NCI-H2196 (cell line): ENCODE measurements at regions not wholly inside any gene's neighbourhood (a gene's known extent, or its start where the extent isn't known, plus 50 kb on each side); places are given as distances from the start of the nearest gene placed in this dataset.

Source experiments
- DNase-seq: peaks from one replicate; lab custom pipeline; 2025; ENCODE audit not compliant: unreplicated experiment; lab: John Stamatoyannopoulos, UW

DNA sequence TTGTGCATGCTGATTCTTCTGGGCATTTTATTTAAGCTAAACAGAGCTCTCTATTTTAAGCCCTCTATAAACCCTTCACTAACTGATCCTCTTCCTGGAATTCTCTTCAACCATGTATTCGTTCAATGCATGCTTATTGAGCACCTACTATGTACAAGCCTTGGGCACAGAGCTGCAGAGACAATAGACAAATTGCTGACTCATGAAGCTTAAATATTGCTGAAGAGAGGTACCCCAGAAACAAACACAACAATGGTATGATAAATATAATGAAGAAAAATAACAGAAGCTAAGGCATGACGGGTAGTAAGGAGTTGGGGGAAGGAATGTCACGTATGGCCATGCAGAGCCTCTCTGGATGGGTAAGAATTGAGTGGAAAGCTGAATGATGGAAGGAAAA lies 222.2 kb downstream of the PPARGC1A start:
- no peak for DNase-seq

DNA sequence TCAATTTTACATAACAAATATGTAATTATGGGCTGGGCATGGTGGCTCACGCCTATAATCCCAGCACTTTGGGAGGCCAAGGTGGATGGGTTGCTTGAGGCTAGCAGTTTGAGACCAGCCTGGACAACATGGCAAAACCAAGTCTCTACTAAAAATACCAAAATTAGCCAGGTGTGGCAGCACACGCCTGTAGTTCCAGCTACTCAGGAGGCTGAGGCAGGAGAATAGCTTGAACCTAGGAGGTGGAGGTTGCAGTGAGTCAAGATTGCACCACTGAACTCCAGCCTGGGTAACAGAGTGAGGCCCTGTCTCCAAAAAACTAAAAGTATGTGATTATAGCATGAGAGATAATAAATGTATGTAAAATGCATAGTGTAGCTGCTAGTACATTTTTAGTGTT lies 229.0 kb downstream of the PPARGC1A start:
- DNase-seq: no peak

DNA sequence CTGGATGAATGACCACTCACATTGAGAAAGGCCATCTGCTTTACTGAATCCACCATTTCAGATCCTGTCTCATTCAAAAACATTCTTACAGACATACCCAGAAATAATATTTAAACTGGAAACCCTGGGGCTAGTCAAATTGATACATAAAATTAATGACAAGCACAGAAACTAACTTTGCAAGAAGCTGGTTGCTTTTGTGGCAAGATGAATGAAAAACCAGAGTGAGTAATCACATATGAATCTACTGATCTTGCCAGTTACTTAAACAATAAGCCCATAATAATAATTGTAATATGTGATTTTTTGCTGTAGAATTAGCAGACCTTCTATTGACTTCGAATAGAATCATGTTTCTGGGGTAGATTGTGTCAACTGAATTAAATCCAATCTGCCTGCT lies 235.1 kb downstream of the PPARGC1A start:
- no peak for DNase-seq

DNA sequence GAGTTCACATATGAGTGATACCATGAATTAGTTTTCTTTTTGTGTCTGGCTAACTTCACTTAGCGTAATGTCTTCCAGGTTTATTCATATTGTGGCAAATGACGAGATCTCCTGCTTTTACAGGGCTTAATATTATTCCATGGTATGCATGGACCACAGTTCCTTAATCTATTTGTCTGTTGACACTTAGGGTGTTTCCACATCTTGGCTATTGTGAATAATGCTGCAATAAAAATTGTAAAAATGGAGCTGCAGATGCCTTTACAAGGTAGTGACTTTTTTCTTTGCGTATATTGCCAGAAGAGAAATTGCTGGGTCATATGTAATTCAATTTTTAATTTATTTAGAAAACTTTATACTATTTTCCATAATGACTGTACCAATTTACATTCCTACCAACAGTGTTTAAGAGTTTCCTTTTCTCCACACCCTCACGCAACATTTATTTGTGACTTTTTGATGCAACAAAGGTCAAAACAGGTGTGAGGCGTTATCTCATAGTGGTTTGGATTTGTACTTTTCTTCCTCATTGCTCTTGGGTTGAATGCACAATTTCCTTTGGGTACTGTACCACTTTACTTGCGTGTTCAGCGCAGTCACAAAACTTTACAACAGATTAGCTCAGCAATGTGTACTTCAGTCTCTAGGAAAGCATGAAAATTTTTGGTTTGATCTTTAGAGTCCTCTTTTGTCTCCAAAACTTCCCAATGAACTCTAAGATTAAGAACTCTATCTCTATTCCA lies 240.8 kb downstream of the PPARGC1A start:
- no peak for DNase-seq

DNA sequence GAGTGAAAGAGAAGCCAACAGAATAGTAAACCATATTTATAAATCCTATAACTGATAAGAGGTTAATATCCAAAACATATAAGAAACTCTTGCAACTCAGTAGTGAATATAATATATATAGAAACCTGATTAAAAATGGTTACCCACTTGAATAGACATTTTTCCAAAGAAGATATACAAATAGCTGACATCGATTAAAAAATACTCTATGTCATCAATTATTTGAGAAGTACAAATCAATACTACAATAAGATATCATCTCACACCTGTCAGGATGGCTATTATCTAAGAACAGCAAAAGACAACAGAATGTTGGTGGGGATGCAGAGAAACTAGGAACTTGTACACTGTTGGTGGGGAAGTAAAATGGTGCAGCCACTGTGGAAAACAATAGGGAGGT lies 254.4 kb downstream of the PPARGC1A start:
- no peak for DNase-seq

DNA sequence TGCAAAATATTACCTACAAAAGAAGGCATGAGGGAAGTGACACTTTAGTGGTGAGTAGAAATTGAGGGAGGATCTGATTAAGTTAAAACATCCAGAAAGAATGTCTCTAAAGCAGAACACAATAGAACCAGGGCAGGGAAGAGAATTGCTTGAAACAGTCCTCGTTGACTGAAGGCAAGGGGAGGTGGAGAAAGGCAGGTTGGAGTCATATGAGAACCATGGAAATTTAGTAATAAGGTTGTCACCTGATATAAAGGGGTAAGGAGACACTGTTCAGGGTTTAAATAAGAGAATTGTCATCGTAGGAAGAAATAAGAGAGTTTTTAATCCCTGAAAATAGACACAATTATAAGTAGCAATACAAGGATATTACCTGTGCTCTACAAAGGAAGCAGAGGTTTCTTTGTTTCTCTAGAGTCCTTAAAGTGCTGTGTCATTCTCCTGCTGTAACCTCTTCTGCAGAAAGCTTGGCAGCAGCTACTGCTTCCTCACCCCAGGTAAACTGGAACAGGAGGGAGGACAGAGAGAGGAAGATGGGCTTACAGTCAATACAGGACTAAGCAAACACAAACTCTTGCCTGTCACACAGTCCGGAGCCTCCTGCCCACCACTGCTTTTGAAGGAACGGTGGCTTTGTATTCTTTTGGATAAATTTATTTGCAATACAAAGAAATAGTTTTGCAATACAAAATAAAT lies 258.4 kb downstream of the PPARGC1A start:
- DNase-seq: no peak

DNA sequence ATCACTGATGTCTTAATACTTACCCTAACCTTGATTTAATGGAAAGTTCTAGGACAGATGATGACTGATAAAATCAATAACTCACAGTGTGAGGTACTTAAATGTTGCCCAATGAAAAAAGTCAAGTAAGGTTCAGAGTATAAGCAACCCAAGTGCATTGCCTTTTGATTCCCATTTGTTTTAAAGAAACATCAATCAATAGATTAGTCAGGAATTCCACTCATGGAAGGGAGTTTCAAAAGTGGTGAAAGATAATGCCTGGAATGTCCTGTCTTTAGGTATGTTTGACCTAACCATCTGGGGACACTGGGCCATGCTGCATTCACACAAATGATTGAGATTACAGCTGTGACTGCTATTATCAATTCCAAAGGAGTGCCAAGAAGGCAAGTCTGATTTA lies 259.7 kb downstream of the PPARGC1A start:
- no peak for DNase-seq

DNA sequence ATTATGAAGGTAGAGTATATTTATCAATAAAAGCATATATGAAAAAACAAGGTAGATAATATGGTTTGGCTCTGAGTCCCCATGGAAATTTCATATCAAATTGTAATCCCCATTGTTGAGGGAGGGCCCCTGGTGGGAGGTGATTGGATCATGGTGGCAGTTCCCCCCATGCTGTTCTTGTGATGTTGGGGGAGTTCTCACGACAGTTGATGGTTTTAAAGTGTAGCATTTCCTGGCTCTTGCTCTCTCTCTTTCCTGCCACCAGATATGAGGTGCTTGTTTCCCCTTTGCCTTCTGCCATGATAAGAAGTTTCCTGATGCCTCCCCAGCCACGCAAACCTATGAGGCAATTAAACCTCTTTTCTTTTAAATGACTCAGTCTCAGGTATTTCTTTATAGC lies 260.4 kb downstream of the PPARGC1A start:
- no peak for DNase-seq

DNA sequence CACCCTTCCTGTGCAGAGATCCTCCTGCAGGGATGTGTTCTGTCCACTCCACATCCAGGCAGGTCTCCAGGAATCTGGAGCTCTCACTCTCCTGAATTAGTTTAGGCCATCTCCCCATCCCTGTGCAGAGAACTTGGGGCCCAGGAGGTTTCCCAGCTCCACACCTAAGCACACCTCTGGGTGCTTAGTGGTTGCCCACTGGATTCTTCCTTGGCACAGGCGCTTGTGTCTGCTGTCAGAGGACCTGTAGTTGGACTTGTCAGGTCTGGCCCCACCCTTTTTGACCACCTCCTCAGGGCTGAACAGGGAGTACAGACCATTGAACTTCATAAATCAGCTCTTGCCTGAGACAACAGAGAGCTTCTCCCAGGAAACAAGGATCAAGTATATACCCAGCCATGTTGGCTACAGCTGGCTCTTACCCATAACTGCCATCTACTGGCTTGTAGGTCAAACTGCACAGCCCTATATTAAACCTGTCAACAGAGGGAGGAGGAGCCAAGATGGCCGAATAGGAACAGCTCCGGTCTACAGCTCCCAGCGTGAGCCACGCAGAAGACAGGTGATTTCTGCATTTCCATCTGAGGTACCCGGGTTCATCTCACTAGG lies 275.5 kb downstream of the PPARGC1A start:
- peak; percentile 3 for DNase-seq

DNA sequence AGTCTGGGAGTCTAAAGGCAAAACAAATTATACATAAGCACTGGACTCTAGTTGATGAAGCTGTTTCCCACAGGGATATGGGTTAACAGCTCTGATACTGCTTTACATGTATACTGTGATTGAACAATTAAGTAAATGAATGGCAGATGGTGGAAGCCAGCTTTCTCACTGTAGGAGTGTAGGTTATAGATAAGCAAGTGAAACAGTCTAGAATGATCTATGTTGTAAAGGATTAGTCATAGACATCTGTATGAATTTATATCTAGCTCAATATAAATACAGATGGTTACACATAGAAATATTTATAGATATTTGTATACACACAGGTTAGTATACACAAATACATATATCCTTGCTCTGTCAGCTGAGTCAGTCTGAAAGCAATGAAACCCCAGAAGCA lies 276.1 kb downstream of the PPARGC1A start:
- DNase-seq: no peak

DNA sequence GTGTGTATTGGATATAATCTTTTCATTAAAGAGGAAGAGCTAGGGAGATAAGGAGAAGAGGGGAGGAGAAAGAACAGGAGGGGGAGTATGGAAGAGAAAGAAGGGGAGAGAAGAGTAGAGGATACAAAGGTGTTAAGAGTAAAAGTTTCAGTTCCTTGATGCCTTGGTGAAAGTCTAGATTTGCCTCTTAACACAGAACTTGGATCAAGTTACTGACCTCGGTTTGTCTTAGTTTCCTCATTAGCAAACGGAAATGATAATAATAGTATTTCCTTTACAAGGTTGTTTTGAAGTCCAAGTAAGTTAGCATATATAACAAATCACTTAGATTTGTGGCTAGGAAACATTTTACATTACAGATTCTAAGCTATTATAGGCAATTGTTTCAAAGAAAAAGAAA lies 287.1 kb downstream of the PPARGC1A start:
- no peak for DNase-seq

DNA sequence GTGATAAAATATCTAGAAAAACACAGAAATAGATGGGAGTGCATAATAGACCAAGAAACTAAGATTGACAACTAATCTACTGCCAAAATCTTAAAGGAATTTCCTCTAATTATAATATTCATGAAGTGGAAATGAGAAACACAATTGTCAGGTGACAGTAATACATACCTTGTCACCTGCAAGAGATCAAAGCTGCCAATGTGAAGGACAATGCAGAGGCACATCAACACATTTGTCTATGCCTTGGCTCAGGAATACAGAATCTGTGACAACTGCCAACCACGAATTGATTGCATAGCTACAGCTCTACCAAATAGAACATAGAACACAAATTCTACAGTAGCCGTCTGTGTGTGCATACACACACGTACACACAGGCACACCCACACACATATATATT lies 295.7 kb downstream of the PPARGC1A start:
- no peak for DNase-seq

DNA sequence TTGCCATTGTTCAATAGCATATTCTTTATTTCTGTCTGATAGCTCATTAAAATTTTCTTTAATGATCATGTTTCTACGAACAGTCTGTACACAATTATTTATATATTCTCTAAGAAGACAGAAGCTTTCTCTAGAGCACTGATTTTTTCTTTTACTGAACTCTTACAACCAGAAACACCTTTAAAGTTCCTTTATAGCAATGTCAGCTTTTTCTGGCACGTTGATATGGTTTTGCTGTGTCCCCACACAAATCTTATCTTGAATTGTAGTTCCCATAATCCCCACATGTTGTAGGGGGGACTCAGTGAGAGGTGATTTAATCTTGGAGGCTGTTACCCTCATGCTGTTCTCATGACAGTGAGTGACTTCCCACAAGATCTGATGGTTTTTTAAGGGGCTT lies 299.4 kb downstream of the PPARGC1A start:
- no peak for DNase-seq

DNA sequence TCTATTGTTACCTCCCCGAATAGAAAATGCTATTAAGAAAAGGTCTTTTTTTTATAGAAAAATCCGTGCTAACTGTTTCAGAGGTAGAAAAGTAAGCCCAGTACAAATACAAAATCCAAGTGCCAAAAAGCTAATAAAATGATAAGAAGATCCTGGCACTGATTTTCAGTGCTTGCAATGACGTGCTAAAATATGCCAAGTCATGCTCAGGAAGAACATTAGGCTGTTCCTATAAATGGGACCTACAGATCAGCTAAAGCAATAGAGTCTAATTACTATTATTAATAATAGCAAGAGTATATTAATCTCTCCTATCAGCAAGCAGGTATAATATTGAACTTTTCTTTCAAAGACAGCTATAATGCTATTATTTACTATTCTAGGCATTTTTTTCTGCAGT lies 305.8 kb downstream of the PPARGC1A start:
- no peak for DNase-seq

DNA sequence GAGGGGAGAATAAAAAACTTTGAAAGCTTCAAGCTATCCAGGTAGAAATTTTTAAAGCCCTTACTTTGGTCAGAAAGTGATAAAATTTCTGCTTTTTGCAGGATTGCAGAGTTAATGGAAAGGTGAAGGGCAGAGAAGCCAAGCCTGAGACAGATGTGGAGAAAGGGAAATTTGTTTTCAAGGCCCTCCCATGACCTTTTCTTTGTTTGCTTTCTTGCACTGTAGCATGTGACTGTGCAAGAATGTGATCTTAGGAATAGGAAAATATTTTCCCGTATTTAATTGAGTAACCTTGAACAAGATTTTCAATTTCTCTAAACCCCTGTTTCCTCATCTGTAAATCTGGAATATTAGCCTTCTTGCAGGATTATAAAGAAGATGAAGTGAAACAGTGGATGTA lies 307.2 kb downstream of the PPARGC1A start:
- no peak for DNase-seq

DNA sequence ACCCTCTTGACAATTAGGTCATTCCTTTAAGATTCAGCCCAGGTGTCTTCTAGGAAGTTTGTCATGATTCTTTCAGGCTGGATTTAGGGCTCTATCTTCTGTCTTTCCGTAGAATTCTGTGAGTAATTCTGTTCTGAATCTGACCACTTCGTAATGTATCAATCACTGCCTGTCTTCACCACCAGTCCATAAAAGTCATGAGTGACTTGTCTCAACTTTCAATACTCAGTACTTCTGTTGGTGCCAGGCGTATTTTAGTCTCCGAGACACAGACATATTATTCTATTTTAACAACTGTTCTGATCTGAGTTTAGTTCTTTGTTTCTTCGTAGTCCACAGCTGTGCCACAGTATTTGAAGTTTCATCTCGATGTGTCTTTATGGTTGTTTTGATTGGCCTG lies 310.7 kb downstream of the PPARGC1A start:
- no peak for DNase-seq

DNA sequence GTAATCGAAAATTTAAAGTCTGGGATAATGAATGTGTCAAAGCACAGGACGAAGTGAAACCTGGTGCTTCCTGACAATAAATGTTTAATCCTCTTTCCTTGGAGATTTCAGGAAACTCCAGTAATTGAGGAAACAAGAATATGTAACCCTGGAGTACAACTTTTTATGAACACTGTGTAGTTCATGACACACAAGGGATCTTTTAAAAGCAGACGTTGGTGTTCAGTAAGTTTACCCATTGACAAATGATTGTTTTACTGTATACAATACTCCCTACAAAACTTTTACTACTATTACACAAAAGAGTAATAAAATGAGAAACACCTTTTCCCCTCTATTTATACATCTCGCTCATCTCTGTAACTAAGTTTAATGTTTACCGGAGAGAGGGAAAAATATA lies 312.4 kb downstream of the PPARGC1A start:
- no peak for DNase-seq

DNA sequence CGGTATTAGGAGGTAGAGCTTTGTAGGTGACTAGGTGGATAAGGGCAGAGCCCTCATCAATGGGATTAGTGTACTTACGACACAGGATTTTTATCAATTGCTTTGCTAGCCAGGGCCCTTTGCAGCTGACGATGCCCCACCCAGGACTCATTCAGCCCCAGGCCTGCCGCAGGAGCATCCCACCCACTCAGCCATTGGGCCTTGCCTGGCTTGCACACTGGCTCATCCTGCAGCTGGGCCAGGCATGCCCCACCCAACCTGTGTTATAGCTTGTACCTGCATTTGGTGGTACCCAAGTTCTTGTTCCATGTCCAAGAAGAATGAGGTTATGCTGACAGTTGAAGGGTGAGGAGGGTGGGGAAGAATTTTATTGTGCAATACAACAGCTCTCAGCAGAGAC lies 317.5 kb downstream of the PPARGC1A start:
- DNase-seq: no peak

DNA sequence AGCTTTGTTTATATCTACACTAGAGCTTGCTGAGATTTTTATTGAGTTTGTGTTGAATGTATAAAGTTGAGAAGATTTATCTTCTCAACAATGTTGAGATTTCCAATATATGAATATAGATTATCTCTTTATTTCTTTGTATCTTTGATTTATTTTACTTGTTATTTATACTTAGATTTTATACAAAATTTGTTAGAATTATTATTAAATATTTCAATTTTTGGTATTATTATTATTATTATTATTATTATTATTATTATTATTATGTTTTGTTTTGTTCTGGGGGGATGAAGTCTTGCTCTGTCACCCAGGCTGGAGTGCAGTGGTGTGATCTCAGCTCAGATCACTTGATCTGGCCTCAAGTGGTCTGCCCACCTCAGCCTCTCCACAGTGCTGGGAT lies 322.5 kb downstream of the PPARGC1A start:
- DNase-seq: no peak

DNA sequence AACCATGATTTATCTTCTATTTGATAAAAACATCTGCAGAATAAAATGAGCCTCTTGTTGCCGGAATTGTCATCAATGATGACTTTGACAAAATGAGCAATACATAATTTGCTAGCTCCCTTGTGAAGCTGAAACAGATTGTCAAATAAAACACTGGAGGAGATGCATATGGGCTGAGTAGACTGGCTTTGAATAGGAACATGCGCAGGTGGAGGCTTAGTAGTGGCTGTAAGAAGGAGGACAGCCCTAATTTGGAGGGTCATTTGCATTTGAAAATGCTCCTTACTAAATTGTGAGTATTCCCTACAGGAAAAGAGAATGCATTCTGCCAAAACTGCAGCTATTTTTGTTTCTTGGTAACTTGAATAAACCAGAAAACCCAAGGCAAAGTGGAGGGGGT lies 329.1 kb downstream of the PPARGC1A start:
- no peak for DNase-seq

DNA sequence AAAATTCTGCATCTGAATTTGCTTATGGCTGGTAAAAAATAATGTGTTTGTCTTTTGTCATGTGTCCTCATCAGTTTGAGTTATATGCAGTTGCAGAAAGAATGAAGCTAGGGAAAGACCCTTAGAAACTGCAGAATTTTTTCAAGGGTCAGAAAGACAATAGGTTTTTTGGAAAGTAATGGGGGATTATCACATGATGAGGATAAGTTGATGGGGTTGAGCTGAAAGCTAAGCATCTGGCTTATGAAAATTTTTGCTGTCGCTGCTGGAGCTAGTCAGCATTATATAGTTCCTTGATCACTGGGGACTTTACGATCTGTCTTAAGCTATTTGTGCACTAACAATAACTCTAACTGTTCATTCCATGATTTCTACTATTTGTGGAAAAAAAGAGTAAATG lies 331.7 kb downstream of the PPARGC1A start:
- no peak for DNase-seq

DNA sequence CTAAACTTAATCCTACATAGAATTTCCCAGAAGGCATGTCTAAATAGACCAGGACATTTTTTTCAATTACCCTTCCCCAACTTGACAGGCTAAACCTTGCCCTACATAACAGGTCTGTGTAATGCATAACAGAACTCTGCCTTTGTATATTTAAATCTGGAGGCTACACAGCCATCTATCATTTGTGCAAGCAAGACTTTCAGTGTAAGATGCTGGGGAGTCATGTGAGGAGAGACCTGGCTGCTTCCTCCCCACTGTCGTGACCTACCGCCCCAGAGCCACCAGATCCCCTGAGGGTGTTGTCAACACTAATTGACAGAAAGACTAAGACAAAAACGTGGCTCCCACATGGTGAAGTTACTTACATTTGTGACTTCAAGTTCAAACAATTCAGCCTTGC lies 342.2 kb downstream of the PPARGC1A start:
- DNase-seq: no peak

DNA sequence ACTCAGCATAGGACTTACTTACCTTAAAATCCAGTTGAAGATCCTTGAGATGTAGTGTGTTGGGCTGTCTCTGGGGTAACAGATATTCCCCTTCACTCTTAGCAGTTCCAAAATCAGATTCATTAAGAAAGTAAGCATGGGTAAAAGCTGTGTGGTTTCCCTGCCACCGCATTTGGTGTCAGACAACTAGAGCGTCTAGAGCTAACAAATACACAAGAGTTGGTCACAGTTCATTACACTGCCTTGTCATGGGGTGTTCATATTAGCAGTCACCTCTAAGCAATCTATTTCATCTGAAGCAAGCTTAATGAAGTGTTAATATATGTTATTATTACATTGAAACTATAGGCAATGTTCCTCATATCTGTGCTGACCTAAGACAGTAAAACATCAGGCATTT lies 342.8 kb downstream of the PPARGC1A start:
- DNase-seq: no peak
